OCI-LY1 (cell line): ENCODE measurements at regions not wholly inside any gene's neighbourhood (a gene's known extent, or its start where the extent isn't known, plus 50 kb on each side); places are given as distances from the start of the nearest gene placed in this dataset.

Experiments used
- CTCF ChIP-seq: fragments of 200-600 bp; sonication (generic), shearing (Covaris generic); IDR thresholded peaks from 2 replicates; pipeline ENCODE4 v1.5.1; 2017; ENCODE audit warnings: mild to moderate bottlenecking, antibody characterized with exemption, low read length, moderate library complexity, mixed read lengths
- EZH2 ChIP-seq: fragments of 200-600 bp; sonication (generic), shearing (Covaris generic); IDR thresholded peaks from 2 replicates; pipeline ENCODE4 v1.8.0; 2017; ENCODE audit warnings: borderline replicate concordance, mixed run types, mild to moderate bottlenecking, antibody characterized with exemption, low read length, moderate library complexity, mixed read lengths

GRCh38 chr20:34181484-34181883 lies 59.7 kb upstream of the ASIP start:
- no peak for TF ChIP-seq CTCF
- TF ChIP-seq EZH2: no peak
